Endodermal cell (in vitro differentiated cells): ENCODE measurements at regions not wholly inside any gene's neighbourhood (a gene's known extent, or its start where the extent isn't known, plus 50 kb on each side); places are given as distances from the start of the nearest gene placed in this dataset.

Experiments
- DNase-seq: peaks from one replicate; pipeline ENCODE4 v3.0.0-alpha.2; 2017
- H3K27ac ChIP-seq: 2 replicates; pipeline ENCODE4 v1.5.1; 2013; ENCODE audit warnings: mild to moderate bottlenecking, low read depth, low read length, moderate library complexity
- H3K27me3 ChIP-seq: 2 replicates; pipeline ENCODE4 v1.6.1; 2013; ENCODE audit warnings: mild to moderate bottlenecking, low read length, moderate library complexity; ENCODE audit not compliant: insufficient read depth, control insufficient read depth, poor library complexity, severe bottlenecking
- H3K36me3 ChIP-seq: 2 replicates; pipeline ENCODE4 v1.7.0; 2013; ENCODE audit warnings: mild to moderate bottlenecking, low read length, moderate library complexity; ENCODE audit not compliant: control insufficient read depth, insufficient read depth
- H3K4me1 ChIP-seq: one replicate; pipeline ENCODE4 v1.7.0; 2013; ENCODE audit warnings: low read length; ENCODE audit not compliant: control insufficient read depth, insufficient read depth
- H3K4me3 ChIP-seq: 2 replicates; pipeline ENCODE4 v1.5.1; 2013; ENCODE audit warnings: mild to moderate bottlenecking, low read length, moderate library complexity
- H3K9ac ChIP-seq: 2 replicates; pipeline ENCODE4 v1.6.1; 2013; ENCODE audit warnings: mild to moderate bottlenecking, low read length, moderate library complexity; ENCODE audit not compliant: poor library complexity, severe bottlenecking; ENCODE audit errors: extremely low read depth
- H3K9me3 ChIP-seq: 2 replicates; pipeline ENCODE4 v1.6.1; 2013; ENCODE audit warnings: mild to moderate bottlenecking, low read length, moderate library complexity; ENCODE audit not compliant: control insufficient read depth
- H3K27ac Mint-ChIP-seq: 2 replicates; pipeline ENCODE4 v1.8.0; 2020; ENCODE audit warnings: mixed read lengths
- H3K27me3 Mint-ChIP-seq: 2 replicates; pipeline ENCODE4 v1.8.0; 2021; ENCODE audit warnings: mild to moderate bottlenecking, mixed read lengths; ENCODE audit not compliant: insufficient read depth
- H3K36me3 Mint-ChIP-seq: 2 replicates; pipeline ENCODE4 v1.8.0; 2020; ENCODE audit warnings: low read depth, mixed read lengths
- H3K4me1 Mint-ChIP-seq: 2 replicates; pipeline ENCODE4 v1.8.0; 2020; ENCODE audit warnings: mixed read lengths
- H3K4me3 Mint-ChIP-seq: 2 replicates; pipeline ENCODE4 v1.8.0; 2020; ENCODE audit warnings: mild to moderate bottlenecking, moderate library complexity, mixed read lengths
- H3K9me3 Mint-ChIP-seq: 2 replicates; pipeline ENCODE4 v1.8.0; 2020; ENCODE audit warnings: mild to moderate bottlenecking, mixed read lengths
- WGBS, 2 experiments: methylation state at CpG; one replicate each; pipeline versions ENCODE4 v1.1.5 to v1.1.7; 2013; ENCODE audit warnings: missing lambda C conversion rate in 2 of 2, mixed read lengths in 1 of 2; ENCODE audit not compliant: insufficient coverage in 1 of 2, insufficient read length in 1 of 2; 5-methylcytosine and 5-hydroxymethylcytosine counted together
- TF ChIP-seq, protein P1 (sequence below): fragments of 200-600 bp; sonication (generic); conservative IDR thresholded peaks from 2 replicates; pipeline ENCODE4 v1.5.0; 2021; ENCODE audit warnings: antibody characterized with exemption, mild to moderate bottlenecking

DNA sequence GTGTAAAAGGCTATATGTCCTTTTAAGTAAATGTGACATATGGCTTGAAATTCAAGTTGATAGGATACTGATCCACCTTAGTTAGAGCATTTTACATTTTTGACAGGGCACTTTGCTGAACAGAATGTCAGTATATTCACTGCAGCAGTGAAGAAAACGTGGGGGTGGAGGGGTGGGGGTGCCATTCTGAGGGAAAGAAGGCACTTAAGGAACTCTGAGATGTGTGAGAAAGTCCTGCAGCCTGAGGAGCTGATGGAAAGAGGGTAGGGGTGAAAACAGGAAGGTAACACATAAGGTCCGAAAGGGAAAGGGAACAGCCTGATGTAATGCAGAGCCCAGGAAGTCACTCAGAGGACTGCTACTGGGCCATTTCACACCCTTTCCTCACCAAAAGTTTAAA lies 265.5 kb upstream of the GRIP1 start:
- 43 to 50% methylated on average over 1 to 2 of the region's 2 CpGs for WGBS, 2 experiments
- Histone ChIP-seq H3K36me3 (no peaks in the 10 kb centered on the region), H3K9me3 (no peaks in the 10 kb centered on the region), H3K27me3 (peaks cover 7% of the 10 kb centered on the region), H3K4me1 (peaks cover 6% of the 10 kb centered on the region), H3K27ac (no peak overlapping the region), H3K4me3 (no peak overlapping the region), H3K9ac (no peak overlapping the region)
- H3K27me3 Mint-ChIP-seq: peaks cover 27% of the 10 kb centered on the region
- TF ChIP-seq, protein P1, sequence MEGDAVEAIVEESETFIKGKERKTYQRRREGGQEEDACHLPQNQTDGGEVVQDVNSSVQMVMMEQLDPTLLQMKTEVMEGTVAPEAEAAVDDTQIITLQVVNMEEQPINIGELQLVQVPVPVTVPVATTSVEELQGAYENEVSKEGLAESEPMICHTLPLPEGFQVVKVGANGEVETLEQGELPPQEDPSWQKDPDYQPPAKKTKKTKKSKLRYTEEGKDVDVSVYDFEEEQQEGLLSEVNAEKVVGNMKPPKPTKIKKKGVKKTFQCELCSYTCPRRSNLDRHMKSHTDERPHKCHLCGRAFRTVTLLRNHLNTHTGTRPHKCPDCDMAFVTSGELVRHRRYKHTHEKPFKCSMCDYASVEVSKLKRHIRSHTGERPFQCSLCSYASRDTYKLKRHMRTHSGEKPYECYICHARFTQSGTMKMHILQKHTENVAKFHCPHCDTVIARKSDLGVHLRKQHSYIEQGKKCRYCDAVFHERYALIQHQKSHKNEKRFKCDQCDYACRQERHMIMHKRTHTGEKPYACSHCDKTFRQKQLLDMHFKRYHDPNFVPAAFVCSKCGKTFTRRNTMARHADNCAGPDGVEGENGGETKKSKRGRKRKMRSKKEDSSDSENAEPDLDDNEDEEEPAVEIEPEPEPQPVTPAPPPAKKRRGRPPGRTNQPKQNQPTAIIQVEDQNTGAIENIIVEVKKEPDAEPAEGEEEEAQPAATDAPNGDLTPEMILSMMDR: no peak
- H3K9me3 Mint-ChIP-seq: no peaks in the 10 kb centered on the region
- no peaks in the 10 kb centered on the region for H3K36me3 Mint-ChIP-seq
- no peak overlapping the region for H3K4me3 Mint-ChIP-seq
- DNase-seq: peak; percentile 74
- H3K4me1 Mint-ChIP-seq: peaks cover 36% of the 10 kb centered on the region
- H3K27ac Mint-ChIP-seq: no peak overlapping the region

DNA sequence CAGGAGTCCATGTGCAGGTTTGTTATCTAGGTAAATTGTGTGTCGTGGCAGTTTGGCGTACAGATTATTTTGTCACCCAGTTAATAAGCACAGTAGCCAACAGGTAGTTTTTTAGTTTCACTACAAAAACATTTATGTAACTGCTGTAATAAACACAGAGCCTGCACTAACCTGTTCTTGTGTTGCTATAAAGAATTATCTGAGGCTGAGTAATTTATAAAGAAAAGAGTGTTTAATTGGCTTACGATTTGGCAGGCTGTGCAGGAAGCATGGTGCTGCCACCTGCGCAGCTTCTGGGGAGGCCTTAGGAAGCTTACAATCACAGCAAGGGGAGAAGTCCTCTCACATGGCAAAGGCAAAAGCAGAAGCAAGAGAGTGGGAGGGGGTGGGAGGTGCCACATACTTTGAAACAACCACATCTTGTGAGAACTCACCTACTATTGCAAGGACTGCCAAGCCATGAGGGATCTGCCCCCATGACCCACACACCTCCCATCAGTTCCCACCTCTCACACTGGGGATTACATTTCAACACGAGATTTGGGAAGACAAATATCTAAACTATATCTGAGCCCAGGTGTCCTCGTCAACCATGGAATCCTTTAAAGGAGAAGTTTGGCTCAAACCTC lies 266.4 kb upstream of the GRIP1 start:
- H3K4me1 Mint-ChIP-seq: peaks cover 36% of the 10 kb centered on the region
- no peak for DNase-seq
- Histone ChIP-seq H3K9me3 (no peaks in the 10 kb centered on the region), H3K9ac (no peak overlapping the region), H3K4me1 (peaks cover 6% of the 10 kb centered on the region), H3K4me3 (no peak overlapping the region), H3K27ac (no peak overlapping the region), H3K36me3 (no peaks in the 10 kb centered on the region), H3K27me3 (peaks cover 7% of the 10 kb centered on the region)
- H3K9me3 Mint-ChIP-seq: no peaks in the 10 kb centered on the region
- no peak overlapping the region for H3K4me3 Mint-ChIP-seq
- peaks cover 30% of the 10 kb centered on the region for H3K27me3 Mint-ChIP-seq
- no peaks in the 10 kb centered on the region for H3K36me3 Mint-ChIP-seq
- H3K27ac Mint-ChIP-seq: no peak overlapping the region
- 83 to 90% methylated on average over 4 to 6 of the region's 6 CpGs for WGBS, 2 experiments
- TF ChIP-seq, protein P1: no peak

DNA sequence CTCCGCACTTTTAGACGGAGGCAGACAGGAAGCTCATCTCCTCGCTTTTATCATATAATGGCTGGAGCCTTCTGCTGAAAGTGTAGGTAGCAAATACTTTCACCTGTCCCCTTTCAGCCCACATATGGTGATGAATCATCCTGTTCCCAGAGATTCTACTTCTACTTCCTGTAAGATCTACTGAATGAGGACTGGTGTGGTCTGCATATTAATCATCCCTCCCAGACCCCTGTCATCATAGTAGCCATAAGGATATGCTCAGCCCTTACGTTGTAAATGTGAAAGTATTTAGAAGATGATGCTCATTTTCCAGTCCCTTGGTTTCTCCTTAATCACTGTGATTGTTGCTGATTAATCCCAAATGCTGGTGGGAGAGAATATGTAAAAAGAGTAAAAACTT lies 268.2 kb upstream of the GRIP1 start:
- TF ChIP-seq, protein P1: no peak
- H3K9ac ChIP-seq: no peak overlapping the region

More for the DNA sequence above, 268.2 kb upstream of the GRIP1 start:
- DNase-seq: no peak
- Histone ChIP-seq H3K9me3 (no peaks in the 10 kb centered on the region), H3K27me3 (peaks cover 7% of the 10 kb centered on the region), H3K4me3 (no peak overlapping the region), H3K36me3 (no peaks in the 10 kb centered on the region), H3K4me1 (peaks cover 6% of the 10 kb centered on the region), H3K27ac (no peak overlapping the region)
- no peak overlapping the region for H3K4me3 Mint-ChIP-seq
- peaks cover 42% of the 10 kb centered on the region for H3K27me3 Mint-ChIP-seq
- H3K36me3 Mint-ChIP-seq: no peaks in the 10 kb centered on the region
- no peaks in the 10 kb centered on the region for H3K9me3 Mint-ChIP-seq
- peaks cover 41% of the 10 kb centered on the region for H3K4me1 Mint-ChIP-seq
- H3K27ac Mint-ChIP-seq: no peak overlapping the region
- 93 to 95% methylated on average over 3 to 4 of the region's 4 CpGs for WGBS, 2 experiments
